CD1c-positive myeloid dendritic cell (primary cell): ENCODE measurements at regions not wholly inside any gene's neighbourhood (a gene's known extent, or its start where the extent isn't known, plus 50 kb on each side); places are given as distances from the start of the nearest gene placed in this dataset.

Experiments used
- DNase-seq: peaks from one replicate; pipeline ENCODE4 v3.0.0-alpha.2; 2016; ENCODE audit errors: extremely low spot score

- DNase-seq = no peak
These were observed 121.7 kb upstream of the COL1A2 start for GRCh38 chr7:94272821-94273583.

- DNase-seq = no peak
These were observed 119.9 kb upstream of the COL1A2 start for GRCh38 chr7:94274828-94275227.

GRCh38 chr7:94276027-94276426 lies 118.7 kb upstream of the COL1A2 start:
- DNase-seq = no peak

- no peak for DNase-seq
These were observed 117.9 kb upstream of the COL1A2 start for GRCh38 chr7:94276795-94277194.

- DNase-seq = no peak
These were observed 117.5 kb upstream of the COL1A2 start for GRCh38 chr7:94277236-94277635.

- DNase-seq = no peak
These were observed 113.8 kb upstream of the COL1A2 start for GRCh38 chr7:94280851-94281250.

- DNase-seq = no peak
These were observed 110.6 kb upstream of the COL1A2 start for GRCh38 chr7:94284104-94284503.

- no peak for DNase-seq
These were observed 108.6 kb upstream of the COL1A2 start for GRCh38 chr7:94286111-94286510.

GRCh38 chr7:94288096-94288495 lies 106.6 kb upstream of the COL1A2 start:
- DNase-seq = no peak

GRCh38 chr7:94289071-94289470 lies 105.6 kb upstream of the COL1A2 start:
- peak; percentile 1 for DNase-seq

GRCh38 chr7:94294471-94295131 lies 100.1 kb upstream of the COL1A2 start:
- DNase-seq = no peak

- DNase-seq = no peak
These were observed 98.8 kb upstream of the COL1A2 start for GRCh38 chr7:94295850-94296249.

GRCh38 chr7:94296881-94297280 lies 97.8 kb upstream of the COL1A2 start:
- DNase-seq = no peak

- no peak for DNase-seq
These were observed 97.3 kb upstream of the COL1A2 start for GRCh38 chr7:94297397-94297838.

- DNase-seq = no peak
These were observed 95.8 kb upstream of the COL1A2 start for GRCh38 chr7:94298943-94299342.

GRCh38 chr7:94300176-94300835 lies 94.4 kb upstream of the COL1A2 start:
- DNase-seq = no peak

GRCh38 chr7:94301024-94301586 lies 93.6 kb upstream of the COL1A2 start:
- no peak for DNase-seq

GRCh38 chr7:94303118-94303517 lies 91.6 kb upstream of the COL1A2 start:
- no peak for DNase-seq

GRCh38 chr7:94303695-94304094 lies 91.0 kb upstream of the COL1A2 start:
- DNase-seq = no peak

GRCh38 chr7:94304878-94305277 lies 89.8 kb upstream of the COL1A2 start:
- DNase-seq = no peak

GRCh38 chr7:94305836-94306235 lies 88.9 kb upstream of the COL1A2 start:
- no peak for DNase-seq

- no peak for DNase-seq
These were observed 87.2 kb upstream of the COL1A2 start for GRCh38 chr7:94307399-94308048.
